ENCODE measurements at regions not wholly inside any gene's neighbourhood (a gene's known extent, or its start where the extent isn't known, plus 50 kb on each side); places are given as distances from the start of the nearest gene placed in this dataset.

GRCh38 chr4:38189445-38189844 is 229.2 kb downstream of the PTTG2 start (continued):
- TF ChIP-seq THRB (CRISPR knock-in tag; conservative IDR thresholded peaks at IDR 0.05) (no peak), TFE3 (CRISPR knock-in tag; IDR thresholded peaks at IDR 0.05) (no peak), ZBTB8A (IDR thresholded peaks at IDR 0.05; ENCODE audit: partially characterized antibody) (no peak), MEF2A (IDR thresholded peaks at IDR 0.05; ENCODE audit: control insufficient read depth, low read depth, low read length) (no peak), ZC3H11A (IDR thresholded peaks at IDR 0.05; ENCODE audit: low read depth, low read length) (no peak), ZNF398 (CRISPR knock-in tag; IDR thresholded peaks at IDR 0.05) (no peak), ZNF143 (CRISPR knock-in tag; IDR thresholded peaks at IDR 0.05) (no peak), CHCHD3 (CRISPR knock-in tag; IDR thresholded peaks at IDR 0.05) (no peak), SIRT6 (IDR thresholded peaks at IDR 0.05; ENCODE audit: low read depth, low read length) (no peak), MEF2D (tag; conservative IDR thresholded peaks at IDR 0.05; ENCODE audit: low read depth) (no peak), MXD1 (CRISPR knock-in tag; IDR thresholded peaks at IDR 0.05; ENCODE audit: borderline replicate concordance, poor library complexity, severe bottlenecking) (no peak), BCOR (IDR thresholded peaks at IDR 0.05) (no peak), ZNF175 (CRISPR knock-in tag; IDR thresholded peaks at IDR 0.05; ENCODE audit: low read depth) (no peak), STAT6 (CRISPR knock-in tag; IDR thresholded peaks at IDR 0.05) (no peak), PPARD (CRISPR knock-in tag; IDR thresholded peaks at IDR 0.05) (no peak), E2F3 (CRISPR knock-in tag; IDR thresholded peaks at IDR 0.05) (no peak), SRF (CRISPR knock-in tag; IDR thresholded peaks at IDR 0.05) (no peak), KHSRP (IDR thresholded peaks at IDR 0.05) (no peak), MLX (CRISPR knock-in tag; conservative IDR thresholded peaks at IDR 0.05) (no peak), HDGF (IDR thresholded peaks at IDR 0.05) (no peak), MTA1 (IDR thresholded peaks at IDR 0.05; ENCODE audit: borderline replicate concordance) (no peak), ZNF274 (IDR thresholded peaks at IDR 0.05; ENCODE audit: borderline replicate concordance, low read depth, low read length) (no peak), POLR2A (conservative IDR thresholded peaks at IDR 0.05) (no peak)

All from K562 (cell line).